Psoas muscle (tissue), 7 donors: ENCODE measurements at regions not wholly inside any gene's neighbourhood (a gene's known extent, or its start where the extent isn't known, plus 50 kb on each side); places are given as distances from the start of the nearest gene placed in this dataset.

Experiments
- ATAC-seq, 4 donors: fragments of 200-7000 bp; cut with Tn5 transposase; one replicate each; pipeline ENCODE4 v1.9.1; 2020; ENCODE audit warnings: moderate library complexity in 3 of 4, mild to moderate bottlenecking in 2 of 4
- DNase-seq, 2 donors: peaks; one replicate each; pipeline ENCODE4 v3.0.0-alpha.2; 2020
- H3K27ac ChIP-seq: fragments of 200-600 bp; one replicate; pipeline ENCODE4 v1.8.0; 2022
- H3K27me3 ChIP-seq, 3 donors: fragments of 200-600 bp in 1 of 3; one replicate each; pipeline versions ENCODE4 v1.6.1 to v1.8.0; 2013 to 2022; ENCODE audit warnings: low read length in 2 of 3, mild to moderate bottlenecking in 2 of 3, moderate library complexity in 1 of 3; ENCODE audit not compliant: insufficient read depth in 3 of 3
- H3K36me3 ChIP-seq, 2 donors: fragments of 200-600 bp in 1 of 2; one replicate each; pipeline versions ENCODE4 v1.6.1 to v1.8.0; 2013 to 2022; ENCODE audit warnings: low read depth in 1 of 2, mild to moderate bottlenecking in 1 of 2, moderate library complexity in 1 of 2; ENCODE audit not compliant: insufficient read depth in 1 of 2
- H3K4me1 ChIP-seq: fragments of 200-600 bp; one replicate; pipeline ENCODE4 v1.8.0; 2022
- H3K4me3 ChIP-seq: fragments of 200-600 bp; one replicate; pipeline ENCODE4 v1.8.0; 2022; ENCODE audit warnings: mild to moderate bottlenecking
- H3K9me3 ChIP-seq: fragments of 200-600 bp; one replicate; pipeline ENCODE4 v1.8.0; 2022
- WGBS, 3 donors: extraction: QIAGEN DNeasy Blood & Tissue Kit; methylation state at CpG; one replicate each; pipeline versions ENCODE4 v1.1.6 to v1.1.7; 2013; 5-methylcytosine and 5-hydroxymethylcytosine counted together
- intact Hi-C, 2 donors: fragments of 100-400 bp; cut with DNase I; formaldehyde crosslinking; loops; one replicate each; pipeline versions ENCODE4 v1.11.0 to v1.14.2; 2022
- TF ChIP-seq, protein P1 (sequence below): fragments of 200-600 bp; IDR thresholded peaks from one replicate; pipeline ENCODE4 v1.8.0; 2022; ENCODE audit warnings: antibody characterized with exemption
- donor health status: healthy with polysubstance abuse.
- donor health status: DM: no; HTN: no; CAD: no; lungs with moderate emphysema.
- donor health status: Bipolar disorder and iron deficiency.
- donor health status: healthy.
- donor health status: DM: yes; HTN: yes; CAD: no.
- donor health status: DM: no; HTN: no; CAD: no.
- donor health status: DM: yes; HTN: yes; CAD: no.

DNA sequence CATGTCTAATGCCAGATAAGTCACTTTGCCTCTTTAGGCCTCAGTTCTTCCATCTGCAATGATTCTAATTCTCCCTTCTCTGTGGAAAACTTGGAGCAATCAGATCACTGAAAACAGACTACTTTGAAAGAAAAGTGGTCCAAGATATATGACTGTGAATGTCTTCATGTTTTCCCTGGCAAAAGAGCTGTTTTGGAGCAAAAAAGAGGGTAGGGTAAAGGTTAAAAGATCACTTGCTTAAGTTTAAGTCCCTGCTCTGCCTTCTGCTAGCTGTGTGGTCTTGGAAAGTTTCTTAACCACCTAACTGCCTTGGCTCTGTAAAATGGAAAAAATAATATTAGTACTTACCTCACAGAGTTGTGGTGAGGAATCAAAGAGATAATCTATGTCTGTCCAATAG is 140.3 kb upstream of the PAK3 start:
- intact Hi-C loops: no loop called here
- DNase-seq: no peak
- H3K27ac ChIP-seq: no peak overlapping the region
- no peaks in the 10 kb centered on the region for H3K9me3 ChIP-seq
- TF ChIP-seq, protein P1, sequence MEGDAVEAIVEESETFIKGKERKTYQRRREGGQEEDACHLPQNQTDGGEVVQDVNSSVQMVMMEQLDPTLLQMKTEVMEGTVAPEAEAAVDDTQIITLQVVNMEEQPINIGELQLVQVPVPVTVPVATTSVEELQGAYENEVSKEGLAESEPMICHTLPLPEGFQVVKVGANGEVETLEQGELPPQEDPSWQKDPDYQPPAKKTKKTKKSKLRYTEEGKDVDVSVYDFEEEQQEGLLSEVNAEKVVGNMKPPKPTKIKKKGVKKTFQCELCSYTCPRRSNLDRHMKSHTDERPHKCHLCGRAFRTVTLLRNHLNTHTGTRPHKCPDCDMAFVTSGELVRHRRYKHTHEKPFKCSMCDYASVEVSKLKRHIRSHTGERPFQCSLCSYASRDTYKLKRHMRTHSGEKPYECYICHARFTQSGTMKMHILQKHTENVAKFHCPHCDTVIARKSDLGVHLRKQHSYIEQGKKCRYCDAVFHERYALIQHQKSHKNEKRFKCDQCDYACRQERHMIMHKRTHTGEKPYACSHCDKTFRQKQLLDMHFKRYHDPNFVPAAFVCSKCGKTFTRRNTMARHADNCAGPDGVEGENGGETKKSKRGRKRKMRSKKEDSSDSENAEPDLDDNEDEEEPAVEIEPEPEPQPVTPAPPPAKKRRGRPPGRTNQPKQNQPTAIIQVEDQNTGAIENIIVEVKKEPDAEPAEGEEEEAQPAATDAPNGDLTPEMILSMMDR: no peak
- ATAC-seq: no peak
- peaks cover 0 to 31% (median 0%) of the 10 kb centered on the region in 3 donors for H3K27me3 ChIP-seq
- H3K4me3 ChIP-seq: no peak overlapping the region
- H3K4me1 ChIP-seq: no peaks in the 10 kb centered on the region
- no peaks in the 10 kb centered on the region for H3K36me3 ChIP-seq

DNA sequence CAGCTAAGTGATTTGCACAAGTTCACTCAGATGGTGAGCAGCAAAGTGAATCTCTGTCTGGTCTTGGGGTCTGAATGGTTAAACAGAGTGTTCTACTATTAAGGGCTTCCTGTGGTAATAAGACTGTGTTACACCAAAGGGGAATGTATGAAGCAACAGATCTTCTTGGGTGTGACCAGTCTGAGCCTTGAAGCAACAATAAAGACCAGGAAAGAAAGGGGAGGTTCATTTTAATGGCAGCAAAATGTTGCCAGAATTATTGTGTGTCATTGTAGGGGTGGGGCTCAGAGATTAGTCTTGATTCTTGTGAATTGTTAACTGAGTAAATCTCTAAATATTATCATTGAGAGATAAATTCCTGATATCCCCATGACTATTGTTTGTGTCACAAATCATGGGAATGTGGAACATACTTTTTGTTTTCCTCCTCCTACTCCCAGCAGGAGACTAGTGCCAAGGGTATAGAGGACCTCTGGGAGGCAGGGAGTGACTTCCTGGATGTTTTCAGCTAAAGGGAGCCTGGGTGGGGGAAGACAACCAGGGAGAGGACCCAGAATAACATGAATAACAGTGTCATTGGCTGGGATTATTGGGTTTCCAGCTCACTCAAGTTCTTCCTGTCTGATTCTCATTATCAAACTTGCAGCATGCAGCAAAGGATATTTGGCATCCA is 141.4 kb upstream of the PAK3 start:
- DNase-seq (no peak), ATAC-seq (no peak)
- TF ChIP-seq, protein P1: no peak
- peaks cover 0 to 30% (median 0%) of the 10 kb centered on the region in 3 donors for H3K27me3 ChIP-seq
- no peaks in the 10 kb centered on the region for H3K4me1 ChIP-seq
- H3K36me3 ChIP-seq: no peaks in the 10 kb centered on the region
- H3K4me3 ChIP-seq: no peak overlapping the region
- H3K9me3 ChIP-seq: no peaks in the 10 kb centered on the region
- intact Hi-C loops: no loop called here
- H3K27ac ChIP-seq: no peak overlapping the region

DNA sequence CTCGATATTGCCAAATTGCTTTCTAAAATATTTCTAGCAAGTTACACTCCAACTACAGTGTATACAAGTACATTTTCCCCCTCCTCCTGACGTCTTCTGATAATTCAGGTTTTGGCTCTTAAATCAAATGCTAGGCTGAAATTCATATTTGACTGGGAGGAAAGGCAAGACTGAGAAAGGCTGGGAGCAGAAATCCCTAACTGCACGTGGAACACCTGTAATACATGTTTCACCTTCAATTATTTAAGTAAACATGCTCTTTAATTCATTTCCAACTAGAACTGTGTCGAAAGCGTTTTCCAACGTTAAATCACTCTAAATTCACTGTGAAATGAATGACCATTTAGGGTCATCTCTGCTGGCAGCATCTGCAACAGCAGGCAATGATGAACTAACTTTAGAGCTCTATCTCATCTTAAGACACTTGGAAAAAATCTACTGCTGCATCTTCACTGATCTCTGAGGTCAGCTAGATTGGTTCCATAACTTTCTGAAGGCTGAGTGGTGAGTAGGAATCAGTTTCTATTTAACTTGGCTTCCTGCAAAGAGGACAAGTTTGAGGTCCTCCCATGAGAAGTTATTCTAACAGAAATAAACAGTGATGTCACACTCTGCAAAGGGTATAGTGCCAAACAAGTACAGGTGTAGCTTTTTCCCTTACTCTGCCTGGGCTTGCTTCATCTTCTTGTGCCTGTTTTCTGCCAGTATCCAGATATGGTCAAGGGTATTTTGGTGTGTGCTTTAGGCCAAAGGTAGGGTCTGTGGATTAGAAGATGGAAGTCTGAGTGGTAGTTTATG is 144.3 kb upstream of the PAK3 start:
- 32 to 53% (median 46%) methylated on average over 6 of the region's 6 CpGs for WGBS, 3 donors
- DNase-seq (no peak), ATAC-seq (no peak)
- Histone ChIP-seq H3K4me1 (no peaks in the 10 kb centered on the region), H3K4me3 (no peak overlapping the region), H3K27ac (no peak overlapping the region), H3K36me3 (no peaks in the 10 kb centered on the region), H3K27me3 (peaks cover 0 to 33% (median 0%) of the 10 kb centered on the region in 3 donors), H3K9me3 (no peaks in the 10 kb centered on the region)
- intact Hi-C loops: no loop called here
- TF ChIP-seq, protein P1: no peak

DNA sequence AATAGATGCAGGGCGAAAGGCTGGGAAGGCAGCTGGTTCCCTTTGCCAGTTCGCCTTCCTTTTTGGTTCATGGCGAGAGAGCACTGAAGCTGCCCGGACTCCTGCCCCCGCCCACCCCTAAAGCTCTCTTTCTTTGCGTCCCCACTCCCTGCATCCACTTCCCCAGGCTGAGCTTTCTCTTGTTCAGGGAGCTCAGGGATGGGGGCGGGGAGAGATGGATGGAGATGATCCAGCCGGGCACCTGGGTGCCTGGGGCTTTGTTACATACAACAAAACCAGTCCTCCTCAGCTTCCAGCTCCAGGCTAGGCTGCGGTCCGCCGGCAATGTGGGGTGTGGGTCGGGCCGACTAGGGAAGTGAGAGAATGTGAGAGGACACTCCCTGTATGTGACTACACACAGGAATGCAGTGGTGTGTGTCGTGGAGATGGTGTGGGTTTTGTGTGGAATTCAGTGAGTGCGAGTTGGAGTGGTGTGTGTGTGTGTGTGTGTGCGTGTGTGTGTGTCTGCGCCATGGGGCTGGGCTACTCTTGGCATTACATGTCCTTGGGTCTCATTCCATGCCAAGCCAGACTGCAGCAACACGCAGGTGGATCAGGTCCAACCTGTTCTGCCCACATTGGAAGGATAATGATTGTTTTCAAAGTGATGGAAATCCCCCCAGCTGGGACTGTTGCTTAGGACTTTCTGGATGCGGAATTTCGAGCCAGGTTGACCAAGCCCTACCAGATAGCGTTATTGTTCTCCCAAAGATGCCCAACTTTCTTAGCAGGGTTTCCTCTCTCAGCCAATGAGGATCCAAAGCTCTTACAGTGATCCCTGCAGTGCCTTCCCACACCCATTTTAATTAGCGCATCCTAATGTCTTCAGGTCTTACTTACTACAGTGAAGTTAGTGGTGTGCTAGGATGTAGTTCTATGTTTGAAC is 149.4 kb upstream of the CHRDL1 start:
- TF ChIP-seq, protein P1: no peak

More for the DNA sequence above, 149.4 kb upstream of the CHRDL1 start:
- Histone ChIP-seq H3K27me3 (peaks cover 0 to 26% (median 0%) of the 10 kb centered on the region in 3 donors), H3K4me3 (no peak overlapping the region), H3K36me3 (no peaks in the 10 kb centered on the region), H3K4me1 (no peaks in the 10 kb centered on the region), H3K9me3 (no peaks in the 10 kb centered on the region), H3K27ac (no peak overlapping the region)
- WGBS, 3 donors: 11 to 35% (median 12%) methylated on average over 18 to 22 of the region's 22 CpGs
- DNase-seq (no peak), ATAC-seq (no peak)
- intact Hi-C loops: no loop called here
